ENCODE measurements at regions not wholly inside any gene's neighbourhood (a gene's known extent, or its start where the extent isn't known, plus 50 kb on each side); places are given as distances from the start of the nearest gene placed in this dataset.
A peak's percentile ranks its signal among the peaks of the same experiment; 100 is the strongest.

DNA sequence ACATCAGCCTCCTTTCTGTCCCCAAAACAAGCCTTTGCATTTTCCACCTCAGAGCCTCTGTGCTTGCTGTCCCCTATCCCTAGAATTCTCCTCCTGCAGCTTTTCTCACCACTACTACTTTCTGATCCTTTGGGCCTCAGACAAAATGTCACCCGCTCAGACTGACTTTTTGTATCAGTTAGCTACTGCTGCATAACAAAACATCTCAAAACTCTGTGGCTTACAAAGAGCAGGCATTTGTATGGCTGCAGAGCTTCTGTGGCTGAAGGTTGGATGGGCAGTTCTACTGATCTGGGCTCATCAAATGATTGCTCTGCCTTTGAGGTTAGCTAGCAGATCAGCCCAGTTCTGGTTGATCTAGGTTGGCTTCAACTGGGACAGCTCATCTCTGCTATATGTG lies 248.7 kb downstream of the MN1 start:
- WGBS, 2 donors = 96 to 97% methylated on average over 1 of the region's 1 CpG
- no peak overlapping the region for H3K4me3 ChIP-seq
- peaks cover 0 to 4% (median 0%) of the 10 kb centered on the region in 4 donors for H3K9me3 ChIP-seq (ENCODE audit: control insufficient read depth in 4 of 4, insufficient read depth in 3 of 4, low read length in 3 of 4)
- peaks cover 0 to 17% (median 0%) of the 10 kb centered on the region in 5 donors for H3K4me1 ChIP-seq (ENCODE audit: control insufficient read depth in 5 of 5, insufficient read depth in 5 of 5, low read length in 5 of 5)
- H3K27ac ChIP-seq (ENCODE audit: low read depth in 1 of 2, low read length in 1 of 2) = no peak overlapping the region
- TF ChIP-seq, protein P1, sequence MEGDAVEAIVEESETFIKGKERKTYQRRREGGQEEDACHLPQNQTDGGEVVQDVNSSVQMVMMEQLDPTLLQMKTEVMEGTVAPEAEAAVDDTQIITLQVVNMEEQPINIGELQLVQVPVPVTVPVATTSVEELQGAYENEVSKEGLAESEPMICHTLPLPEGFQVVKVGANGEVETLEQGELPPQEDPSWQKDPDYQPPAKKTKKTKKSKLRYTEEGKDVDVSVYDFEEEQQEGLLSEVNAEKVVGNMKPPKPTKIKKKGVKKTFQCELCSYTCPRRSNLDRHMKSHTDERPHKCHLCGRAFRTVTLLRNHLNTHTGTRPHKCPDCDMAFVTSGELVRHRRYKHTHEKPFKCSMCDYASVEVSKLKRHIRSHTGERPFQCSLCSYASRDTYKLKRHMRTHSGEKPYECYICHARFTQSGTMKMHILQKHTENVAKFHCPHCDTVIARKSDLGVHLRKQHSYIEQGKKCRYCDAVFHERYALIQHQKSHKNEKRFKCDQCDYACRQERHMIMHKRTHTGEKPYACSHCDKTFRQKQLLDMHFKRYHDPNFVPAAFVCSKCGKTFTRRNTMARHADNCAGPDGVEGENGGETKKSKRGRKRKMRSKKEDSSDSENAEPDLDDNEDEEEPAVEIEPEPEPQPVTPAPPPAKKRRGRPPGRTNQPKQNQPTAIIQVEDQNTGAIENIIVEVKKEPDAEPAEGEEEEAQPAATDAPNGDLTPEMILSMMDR (IDR thresholded peaks at IDR 0.05; ENCODE audit: control extremely low read depth, extremely low read depth) = no peak
- DNase-seq = no peak
- no peak for ATAC-seq (ENCODE audit: insufficient read depth, low FRiP score)
- H3K9ac ChIP-seq (ENCODE audit: insufficient read depth in 1 of 2, low read length in 2 of 2) = no peak overlapping the region
- H3K27me3 ChIP-seq (ENCODE audit: control insufficient read depth in 3 of 3, insufficient read depth in 3 of 3, low read length in 2 of 3) = no peaks in the 10 kb centered on the region
- no peaks in the 10 kb centered on the region for H3K36me3 ChIP-seq (ENCODE audit: control insufficient read depth in 4 of 4, insufficient read depth in 4 of 4, low read length in 4 of 4)

DNA sequence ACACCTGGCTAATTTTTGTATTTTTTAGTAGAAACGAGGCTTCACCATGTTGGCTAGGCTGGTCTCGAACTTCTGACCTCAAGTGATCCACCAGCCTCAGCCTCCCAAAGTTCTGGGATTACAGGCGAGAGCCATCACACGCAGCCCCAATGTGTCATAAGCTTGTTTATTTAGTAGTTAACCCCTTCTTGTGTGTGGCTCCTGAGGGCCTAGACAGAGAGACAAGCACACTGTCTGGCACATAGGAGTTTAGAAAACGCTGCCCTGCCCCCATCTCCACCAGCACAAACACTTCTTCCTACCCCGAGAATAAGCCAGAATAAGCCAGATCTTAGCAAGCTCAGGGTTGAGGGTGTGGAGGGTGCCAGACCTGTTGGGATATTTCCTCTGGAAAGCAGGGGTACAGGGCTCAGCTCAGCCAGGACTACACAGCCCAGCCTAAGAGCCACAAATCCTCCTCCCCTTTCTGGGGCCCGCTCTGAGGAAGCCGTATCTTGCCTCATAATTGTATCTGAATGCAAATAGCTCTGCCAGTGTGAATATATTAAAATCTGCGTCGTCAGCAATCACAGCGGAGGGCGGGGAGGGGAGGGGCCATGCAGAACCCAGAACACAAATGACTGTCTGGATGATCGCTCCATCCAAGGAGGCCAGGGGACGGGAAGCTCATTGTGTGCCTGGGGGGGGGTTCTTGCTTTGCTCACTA lies 247.3 kb downstream of the MN1 start:
- no peak overlapping the region for H3K4me3 ChIP-seq
- TF ChIP-seq, protein P1 (IDR thresholded peaks at IDR 0.05; ENCODE audit: control extremely low read depth, extremely low read depth) = no peak
- no peaks in the 10 kb centered on the region for H3K27me3 ChIP-seq (ENCODE audit: control insufficient read depth in 3 of 3, insufficient read depth in 3 of 3, low read length in 2 of 3)
- no peak overlapping the region for H3K27ac ChIP-seq (ENCODE audit: low read depth in 1 of 2, low read length in 1 of 2)
- 44 to 68% methylated on average over 14 of the region's 14 CpGs for WGBS, 2 donors
- peak overlapping the region in 1 of 2 donors; percentile 67 for H3K9ac ChIP-seq (ENCODE audit: insufficient read depth in 1 of 2, low read length in 2 of 2)
- no peaks in the 10 kb centered on the region for H3K36me3 ChIP-seq (ENCODE audit: control insufficient read depth in 4 of 4, insufficient read depth in 4 of 4, low read length in 4 of 4)
- DNase-seq (peak; percentile 89 to 96 (median 92)), ATAC-seq (ENCODE audit: insufficient read depth, low FRiP score) (no peak)
- H3K4me1 ChIP-seq (ENCODE audit: control insufficient read depth in 5 of 5, insufficient read depth in 5 of 5, low read length in 5 of 5) = peaks cover 0 to 21% (median 0%) of the 10 kb centered on the region in 5 donors
- peaks cover 0 to 2% (median 0%) of the 10 kb centered on the region in 4 donors for H3K9me3 ChIP-seq (ENCODE audit: control insufficient read depth in 4 of 4, insufficient read depth in 3 of 4, low read length in 3 of 4)

DNA sequence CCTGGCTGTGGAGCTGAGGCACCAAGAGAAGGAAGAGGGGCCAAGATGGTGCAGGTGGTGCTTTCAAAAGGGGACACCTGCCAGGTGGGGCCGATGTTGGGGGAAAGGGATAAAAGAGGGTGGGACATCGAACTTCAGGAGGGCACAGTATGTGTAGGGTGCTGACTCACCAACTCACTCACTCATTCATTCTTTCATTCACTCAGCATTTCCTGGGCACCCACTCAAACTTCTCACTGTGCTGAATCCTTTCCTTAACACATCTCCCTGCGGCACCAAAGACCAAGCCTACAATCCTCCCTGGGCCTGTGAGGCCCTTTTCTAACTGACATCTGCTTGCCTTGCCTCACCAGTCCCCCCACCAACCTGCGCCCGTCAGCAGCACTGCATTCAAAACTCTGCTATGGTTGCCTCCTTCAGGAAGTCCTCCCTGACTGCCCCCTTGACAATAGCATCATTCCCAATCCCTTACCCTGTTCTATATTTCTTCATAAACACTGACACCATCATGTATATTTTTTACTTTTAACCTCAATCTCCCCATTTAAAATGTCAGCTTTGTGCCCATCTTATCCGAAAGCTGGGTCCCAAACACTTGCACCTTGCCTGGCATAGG lies 246.6 kb downstream of the MN1 start:
- Histone ChIP-seq H3K9me3 (ENCODE audit: control insufficient read depth in 4 of 4, insufficient read depth in 3 of 4, low read length in 3 of 4) (peaks cover 0 to 2% (median 0%) of the 10 kb centered on the region in 4 donors), H3K36me3 (ENCODE audit: control insufficient read depth in 4 of 4, insufficient read depth in 4 of 4, low read length in 4 of 4) (no peaks in the 10 kb centered on the region), H3K27me3 (ENCODE audit: control insufficient read depth in 3 of 3, insufficient read depth in 3 of 3, low read length in 2 of 3) (no peaks in the 10 kb centered on the region), H3K9ac (ENCODE audit: insufficient read depth in 1 of 2, low read length in 2 of 2) (no peak overlapping the region), H3K4me3 (no peak overlapping the region), H3K4me1 (ENCODE audit: control insufficient read depth in 5 of 5, insufficient read depth in 5 of 5, low read length in 5 of 5) (peaks cover 0 to 21% (median 0%) of the 10 kb centered on the region in 5 donors), H3K27ac (ENCODE audit: low read depth in 1 of 2, low read length in 1 of 2) (no peak overlapping the region)
- WGBS, 2 donors = 83 to 90% methylated on average over 6 of the region's 6 CpGs
- DNase-seq = no peak
- ATAC-seq (ENCODE audit: insufficient read depth, low FRiP score) = no peak
- TF ChIP-seq, protein P1 (IDR thresholded peaks at IDR 0.05; ENCODE audit: control extremely low read depth, extremely low read depth) = no peak

All from lung (tissue), 11 donors.